GM12878 (cell line): ENCODE measurements at regions not wholly inside any gene's neighbourhood (a gene's known extent, or its start where the extent isn't known, plus 50 kb on each side); places are given as distances from the start of the nearest gene placed in this dataset.

Source experiments
- ASH2L ChIP-seq: fragments of 300-600, 200-600 bp; sonication (generic); IDR thresholded peaks from 2 replicates; pipeline ENCODE4 v1.6.1; 2017; ENCODE audit warnings: low read depth, mild to moderate bottlenecking, borderline replicate concordance
- EP300 ChIP-seq, 2 experiments: fragments of 150-350 bp in 1 of 2; IDR thresholded peaks; 2 replicates each; pipeline ENCODE4 v1.6.1; 2011 to 2012; ENCODE audit warnings: low read depth in 2 of 2, low read length in 2 of 2, borderline replicate concordance in 1 of 2, improper control_type of control experiment in 1 of 2, inconsistent platforms in 1 of 2; ENCODE audit not compliant: control insufficient read depth in 1 of 2
- PAX8 ChIP-seq: fragments of 450-650 bp; IDR thresholded peaks from 2 replicates; pipeline ENCODE4 v1.6.1; 2017; ENCODE audit warnings: mild to moderate bottlenecking, moderate library complexity
- RAD21 ChIP-seq: IDR thresholded peaks from 2 replicates; pipeline ENCODE4 v1.6.1; 2011; ENCODE audit warnings: mild to moderate bottlenecking, low read depth, low read length, moderate library complexity; ENCODE audit not compliant: insufficient read depth
- RBBP5 ChIP-seq: fragments of 200-600 bp; sonication (generic); conservative IDR thresholded peaks from 2 replicates; pipeline ENCODE4 v1.6.1; 2016
- SUPT20H ChIP-seq: IDR thresholded peaks from 2 replicates; pipeline ENCODE4 v1.6.1; 2011; ENCODE audit warnings: low read depth, mild to moderate bottlenecking, low read length, moderate library complexity, borderline replicate concordance; ENCODE audit not compliant: control insufficient read depth
- ZBED1 ChIP-seq: IDR thresholded peaks from 2 replicates; pipeline ENCODE4 v1.6.1; 2016; ENCODE audit warnings: borderline replicate concordance
- ZNF207 ChIP-seq: fragments of 450-650 bp; IDR thresholded peaks from 2 replicates; pipeline ENCODE4 v1.6.1; 2014; ENCODE audit warnings: antibody characterized with exemption, mild to moderate bottlenecking, borderline replicate concordance
- TF ChIP-seq, protein P1 (sequence below): fragments of 450-650 bp; IDR thresholded peaks from 2 replicates; pipeline ENCODE4 v1.6.1; 2017; ENCODE audit warnings: mild to moderate bottlenecking, low read depth, inconsistent platforms; ENCODE audit not compliant: poor library complexity, severe bottlenecking
- TF ChIP-seq, protein P2 (sequence below): fragments of 450-650 bp; IDR thresholded peaks from 2 replicates; pipeline ENCODE4 v1.6.1; 2016; ENCODE audit warnings: mild to moderate bottlenecking, moderate library complexity, borderline replicate concordance
- TF ChIP-seq, protein P3 (sequence below): IDR thresholded peaks from 2 replicates; pipeline ENCODE4 v1.6.1; 2012; ENCODE audit warnings: improper control_type of control experiment, low read depth, low read length; ENCODE audit not compliant: insufficient replicate concordance
- TF ChIP-seq, protein P4 (sequence below): fragments of 450-650 bp; IDR thresholded peaks from 2 replicates; pipeline ENCODE4 v1.6.1; 2017; ENCODE audit warnings: low read depth, mild to moderate bottlenecking, moderate library complexity

DNA sequence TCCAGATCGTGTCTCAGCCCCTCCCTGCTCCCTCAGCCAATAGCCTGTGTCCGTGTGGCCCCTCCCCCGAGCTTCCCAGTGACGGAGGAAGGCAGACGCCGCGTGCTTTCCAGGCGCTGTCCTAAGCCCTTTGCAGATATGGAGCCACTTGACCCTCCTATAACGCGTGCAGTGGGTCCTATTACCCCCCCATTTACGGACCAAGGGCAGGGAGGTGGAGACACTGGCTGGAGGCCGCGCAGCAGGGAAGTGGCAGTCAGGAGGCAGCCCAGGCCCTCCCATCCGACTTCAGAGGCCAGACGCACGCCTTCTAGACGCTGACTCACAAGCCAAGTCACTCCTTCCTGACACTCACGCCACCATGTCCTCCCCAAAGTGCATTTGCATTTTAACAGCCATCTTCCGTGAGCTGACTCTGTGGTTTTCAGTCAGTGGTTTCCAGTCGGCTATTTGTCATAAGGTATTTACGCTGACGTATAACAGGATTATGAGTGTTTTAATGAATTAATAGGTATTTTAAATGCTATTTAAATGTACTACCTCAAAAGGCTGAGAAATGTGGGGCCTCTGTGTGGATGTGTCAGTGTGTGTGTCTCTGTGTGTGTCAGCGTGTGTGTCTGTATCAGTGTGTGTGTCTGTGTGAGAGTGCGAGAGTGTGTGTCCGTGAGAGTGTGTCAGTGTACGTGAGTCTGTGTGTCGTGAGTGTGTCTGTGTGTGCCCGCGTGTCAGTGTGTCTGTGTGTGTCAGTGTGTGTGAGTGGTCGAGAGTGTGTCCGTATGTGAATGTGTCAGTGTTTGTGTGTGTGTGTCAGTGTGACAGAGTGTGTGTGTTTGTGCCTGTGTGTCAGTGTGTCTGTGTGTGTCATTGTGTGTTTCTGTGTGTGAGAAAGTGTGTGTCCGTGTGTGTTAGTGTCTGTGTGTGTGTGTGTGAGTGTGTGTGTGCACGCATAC lies 92.0 kb upstream of the INSIG1 start (continued):
- TF ChIP-seq RAD21 (no peak), PAX8 (no peak), ASH2L (no peak), ZNF207 (no peak; the same call in 1 of the 2 replicates), EP300 (IDR thresholded peaks at IDR 0.05; ENCODE audit: borderline replicate concordance in 1 of 2, control insufficient read depth in 1 of 2, low read depth in 2 of 2, low read length in 2 of 2) (peak; percentile 96 to 98), ZBED1 (peak; percentile 75; the same call in 1 of the 2 replicates), SUPT20H (no peak), RBBP5 (no peak)
- TF ChIP-seq, protein P1, sequence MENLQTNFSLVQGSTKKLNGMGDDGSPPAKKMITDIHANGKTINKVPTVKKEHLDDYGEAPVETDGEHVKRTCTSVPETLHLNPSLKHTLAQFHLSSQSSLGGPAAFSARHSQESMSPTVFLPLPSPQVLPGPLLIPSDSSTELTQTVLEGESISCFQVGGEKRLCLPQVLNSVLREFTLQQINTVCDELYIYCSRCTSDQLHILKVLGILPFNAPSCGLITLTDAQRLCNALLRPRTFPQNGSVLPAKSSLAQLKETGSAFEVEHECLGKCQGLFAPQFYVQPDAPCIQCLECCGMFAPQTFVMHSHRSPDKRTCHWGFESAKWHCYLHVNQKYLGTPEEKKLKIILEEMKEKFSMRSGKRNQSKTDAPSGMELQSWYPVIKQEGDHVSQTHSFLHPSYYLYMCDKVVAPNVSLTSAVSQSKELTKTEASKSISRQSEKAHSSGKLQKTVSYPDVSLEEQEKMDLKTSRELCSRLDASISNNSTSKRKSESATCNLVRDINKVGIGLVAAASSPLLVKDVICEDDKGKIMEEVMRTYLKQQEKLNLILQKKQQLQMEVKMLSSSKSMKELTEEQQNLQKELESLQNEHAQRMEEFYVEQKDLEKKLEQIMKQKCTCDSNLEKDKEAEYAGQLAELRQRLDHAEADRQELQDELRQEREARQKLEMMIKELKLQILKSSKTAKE, result peak; percentile 91
- TF ChIP-seq, protein P2, sequence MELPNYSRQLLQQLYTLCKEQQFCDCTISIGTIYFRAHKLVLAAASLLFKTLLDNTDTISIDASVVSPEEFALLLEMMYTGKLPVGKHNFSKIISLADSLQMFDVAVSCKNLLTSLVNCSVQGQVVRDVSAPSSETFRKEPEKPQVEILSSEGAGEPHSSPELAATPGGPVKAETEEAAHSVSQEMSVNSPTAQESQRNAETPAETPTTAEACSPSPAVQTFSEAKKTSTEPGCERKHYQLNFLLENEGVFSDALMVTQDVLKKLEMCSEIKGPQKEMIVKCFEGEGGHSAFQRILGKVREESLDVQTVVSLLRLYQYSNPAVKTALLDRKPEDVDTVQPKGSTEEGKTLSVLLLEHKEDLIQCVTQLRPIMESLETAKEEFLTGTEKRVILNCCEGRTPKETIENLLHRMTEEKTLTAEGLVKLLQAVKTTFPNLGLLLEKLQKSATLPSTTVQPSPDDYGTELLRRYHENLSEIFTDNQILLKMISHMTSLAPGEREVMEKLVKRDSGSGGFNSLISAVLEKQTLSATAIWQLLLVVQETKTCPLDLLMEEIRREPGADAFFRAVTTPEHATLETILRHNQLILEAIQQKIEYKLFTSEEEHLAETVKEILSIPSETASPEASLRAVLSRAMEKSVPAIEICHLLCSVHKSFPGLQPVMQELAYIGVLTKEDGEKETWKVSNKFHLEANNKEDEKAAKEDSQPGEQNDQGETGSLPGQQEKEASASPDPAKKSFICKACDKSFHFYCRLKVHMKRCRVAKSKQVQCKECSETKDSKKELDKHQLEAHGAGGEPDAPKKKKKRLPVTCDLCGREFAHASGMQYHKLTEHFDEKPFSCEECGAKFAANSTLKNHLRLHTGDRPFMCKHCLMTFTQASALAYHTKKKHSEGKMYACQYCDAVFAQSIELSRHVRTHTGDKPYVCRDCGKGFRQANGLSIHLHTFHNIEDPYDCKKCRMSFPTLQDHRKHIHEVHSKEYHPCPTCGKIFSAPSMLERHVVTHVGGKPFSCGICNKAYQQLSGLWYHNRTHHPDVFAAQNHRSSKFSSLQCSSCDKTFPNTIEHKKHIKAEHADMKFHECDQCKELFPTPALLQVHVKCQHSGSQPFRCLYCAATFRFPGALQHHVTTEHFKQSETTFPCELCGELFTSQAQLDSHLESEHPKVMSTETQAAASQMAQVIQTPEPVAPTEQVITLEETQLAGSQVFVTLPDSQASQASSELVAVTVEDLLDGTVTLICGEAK, result peak; percentile 70; the same call in 1 of the 2 replicates
- TF ChIP-seq, protein P3, sequence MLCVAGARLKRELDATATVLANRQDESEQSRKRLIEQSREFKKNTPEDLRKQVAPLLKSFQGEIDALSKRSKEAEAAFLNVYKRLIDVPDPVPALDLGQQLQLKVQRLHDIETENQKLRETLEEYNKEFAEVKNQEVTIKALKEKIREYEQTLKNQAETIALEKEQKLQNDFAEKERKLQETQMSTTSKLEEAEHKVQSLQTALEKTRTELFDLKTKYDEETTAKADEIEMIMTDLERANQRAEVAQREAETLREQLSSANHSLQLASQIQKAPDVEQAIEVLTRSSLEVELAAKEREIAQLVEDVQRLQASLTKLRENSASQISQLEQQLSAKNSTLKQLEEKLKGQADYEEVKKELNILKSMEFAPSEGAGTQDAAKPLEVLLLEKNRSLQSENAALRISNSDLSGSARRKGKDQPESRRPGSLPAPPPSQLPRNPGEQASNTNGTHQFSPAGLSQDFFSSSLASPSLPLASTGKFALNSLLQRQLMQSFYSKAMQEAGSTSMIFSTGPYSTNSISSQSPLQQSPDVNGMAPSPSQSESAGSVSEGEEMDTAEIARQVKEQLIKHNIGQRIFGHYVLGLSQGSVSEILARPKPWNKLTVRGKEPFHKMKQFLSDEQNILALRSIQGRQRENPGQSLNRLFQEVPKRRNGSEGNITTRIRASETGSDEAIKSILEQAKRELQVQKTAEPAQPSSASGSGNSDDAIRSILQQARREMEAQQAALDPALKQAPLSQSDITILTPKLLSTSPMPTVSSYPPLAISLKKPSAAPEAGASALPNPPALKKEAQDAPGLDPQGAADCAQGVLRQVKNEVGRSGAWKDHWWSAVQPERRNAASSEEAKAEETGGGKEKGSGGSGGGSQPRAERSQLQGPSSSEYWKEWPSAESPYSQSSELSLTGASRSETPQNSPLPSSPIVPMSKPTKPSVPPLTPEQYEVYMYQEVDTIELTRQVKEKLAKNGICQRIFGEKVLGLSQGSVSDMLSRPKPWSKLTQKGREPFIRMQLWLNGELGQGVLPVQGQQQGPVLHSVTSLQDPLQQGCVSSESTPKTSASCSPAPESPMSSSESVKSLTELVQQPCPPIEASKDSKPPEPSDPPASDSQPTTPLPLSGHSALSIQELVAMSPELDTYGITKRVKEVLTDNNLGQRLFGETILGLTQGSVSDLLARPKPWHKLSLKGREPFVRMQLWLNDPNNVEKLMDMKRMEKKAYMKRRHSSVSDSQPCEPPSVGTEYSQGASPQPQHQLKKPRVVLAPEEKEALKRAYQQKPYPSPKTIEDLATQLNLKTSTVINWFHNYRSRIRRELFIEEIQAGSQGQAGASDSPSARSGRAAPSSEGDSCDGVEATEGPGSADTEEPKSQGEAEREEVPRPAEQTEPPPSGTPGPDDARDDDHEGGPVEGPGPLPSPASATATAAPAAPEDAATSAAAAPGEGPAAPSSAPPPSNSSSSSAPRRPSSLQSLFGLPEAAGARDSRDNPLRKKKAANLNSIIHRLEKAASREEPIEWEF, result no peak
- TF ChIP-seq, protein P4, sequence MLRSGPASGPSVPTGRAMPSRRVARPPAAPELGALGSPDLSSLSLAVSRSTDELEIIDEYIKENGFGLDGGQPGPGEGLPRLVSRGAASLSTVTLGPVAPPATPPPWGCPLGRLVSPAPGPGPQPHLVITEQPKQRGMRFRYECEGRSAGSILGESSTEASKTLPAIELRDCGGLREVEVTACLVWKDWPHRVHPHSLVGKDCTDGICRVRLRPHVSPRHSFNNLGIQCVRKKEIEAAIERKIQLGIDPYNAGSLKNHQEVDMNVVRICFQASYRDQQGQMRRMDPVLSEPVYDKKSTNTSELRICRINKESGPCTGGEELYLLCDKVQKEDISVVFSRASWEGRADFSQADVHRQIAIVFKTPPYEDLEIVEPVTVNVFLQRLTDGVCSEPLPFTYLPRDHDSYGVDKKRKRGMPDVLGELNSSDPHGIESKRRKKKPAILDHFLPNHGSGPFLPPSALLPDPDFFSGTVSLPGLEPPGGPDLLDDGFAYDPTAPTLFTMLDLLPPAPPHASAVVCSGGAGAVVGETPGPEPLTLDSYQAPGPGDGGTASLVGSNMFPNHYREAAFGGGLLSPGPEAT, result peak; percentile 79; the same call in 1 of the 2 replicates
